ENCODE measurements at regions not wholly inside any gene's neighbourhood (a gene's known extent, or its start where the extent isn't known, plus 50 kb on each side); places are given as distances from the start of the nearest gene placed in this dataset.

GRCh38 chr3:117408811-117409210 lies 699.2 kb downstream of the TUSC7 start:
- TF ChIP-seq GATA2 (IDR thresholded peaks at IDR 0.05; ENCODE audit: low read depth, low read length), result no peak
- TF ChIP-seq GATA3 (IDR thresholded peaks at IDR 0.05; ENCODE audit: low read depth, low read length), result no peak

GRCh38 chr3:117409256-117409655 lies 699.7 kb downstream of the TUSC7 start:
- TF ChIP-seq GATA2 (IDR thresholded peaks at IDR 0.05; ENCODE audit: low read depth, low read length) (no peak), GATA3 (IDR thresholded peaks at IDR 0.05; ENCODE audit: low read depth, low read length) (no peak)

GRCh38 chr3:117409701-117410459 lies 700.3 kb downstream of the TUSC7 start:
- TF ChIP-seq GATA2 (IDR thresholded peaks at IDR 0.05; ENCODE audit: low read depth, low read length), result no peak
- no peak for TF ChIP-seq GATA3 (IDR thresholded peaks at IDR 0.05; ENCODE audit: low read depth, low read length)

- no peak for TF ChIP-seq GATA2 (IDR thresholded peaks at IDR 0.05; ENCODE audit: low read depth, low read length)
- TF ChIP-seq GATA3 (IDR thresholded peaks at IDR 0.05; ENCODE audit: low read depth, low read length), result no peak
Observed at GRCh38 chr3:117411971-117412370, 702.4 kb downstream of the TUSC7 start.

- no peak for TF ChIP-seq GATA2 (IDR thresholded peaks at IDR 0.05; ENCODE audit: low read depth, low read length)
- TF ChIP-seq GATA3 (IDR thresholded peaks at IDR 0.05; ENCODE audit: low read depth, low read length), result no peak
Observed at GRCh38 chr3:117417411-117417810, 707.8 kb downstream of the TUSC7 start.

- TF ChIP-seq GATA3 (IDR thresholded peaks at IDR 0.05; ENCODE audit: low read depth, low read length), result no peak
- TF ChIP-seq GATA2 (IDR thresholded peaks at IDR 0.05; ENCODE audit: low read depth, low read length), result no peak
Observed at GRCh38 chr3:117427081-117427480, 717.5 kb downstream of the TUSC7 start.

GRCh38 chr3:117433427-117433826 lies 723.8 kb downstream of the TUSC7 start:
- TF ChIP-seq GATA2 (IDR thresholded peaks at IDR 0.05; ENCODE audit: low read depth, low read length) (no peak), GATA3 (IDR thresholded peaks at IDR 0.05; ENCODE audit: low read depth, low read length) (no peak)

GRCh38 chr3:117434661-117435412 lies 725.3 kb downstream of the TUSC7 start:
- TF ChIP-seq GATA2 (IDR thresholded peaks at IDR 0.05; ENCODE audit: low read depth, low read length) (no peak), GATA3 (IDR thresholded peaks at IDR 0.05; ENCODE audit: low read depth, low read length) (no peak)

GRCh38 chr3:117435506-117435905 lies 725.9 kb downstream of the TUSC7 start:
- TF ChIP-seq GATA2 (IDR thresholded peaks at IDR 0.05; ENCODE audit: low read depth, low read length) (no peak), GATA3 (IDR thresholded peaks at IDR 0.05; ENCODE audit: low read depth, low read length) (no peak)

GRCh38 chr3:117439812-117440211 lies 730.2 kb downstream of the TUSC7 start:
- TF ChIP-seq GATA3 (IDR thresholded peaks at IDR 0.05; ENCODE audit: low read depth, low read length) (no peak), GATA2 (IDR thresholded peaks at IDR 0.05; ENCODE audit: low read depth, low read length) (no peak)

- no peak for TF ChIP-seq GATA3 (IDR thresholded peaks at IDR 0.05; ENCODE audit: low read depth, low read length)
- TF ChIP-seq GATA2 (IDR thresholded peaks at IDR 0.05; ENCODE audit: low read depth, low read length), result no peak
Observed at GRCh38 chr3:117441851-117442250, 732.3 kb downstream of the TUSC7 start.

GRCh38 chr3:117442566-117442965 lies 733.0 kb downstream of the TUSC7 start:
- TF ChIP-seq GATA2 (IDR thresholded peaks at IDR 0.05; ENCODE audit: low read depth, low read length) (no peak), GATA3 (IDR thresholded peaks at IDR 0.05; ENCODE audit: low read depth, low read length) (no peak)

- TF ChIP-seq GATA3 (IDR thresholded peaks at IDR 0.05; ENCODE audit: low read depth, low read length) (no peak), GATA2 (IDR thresholded peaks at IDR 0.05; ENCODE audit: low read depth, low read length) (no peak)
Observed at GRCh38 chr3:117443014-117443413, 733.4 kb downstream of the TUSC7 start.

GRCh38 chr3:117444175-117444574 lies 734.6 kb downstream of the TUSC7 start:
- no peak for TF ChIP-seq GATA2 (IDR thresholded peaks at IDR 0.05; ENCODE audit: low read depth, low read length)
- no peak for TF ChIP-seq GATA3 (IDR thresholded peaks at IDR 0.05; ENCODE audit: low read depth, low read length)

GRCh38 chr3:117447419-117447818 lies 737.8 kb downstream of the TUSC7 start:
- TF ChIP-seq GATA3 (IDR thresholded peaks at IDR 0.05; ENCODE audit: low read depth, low read length) (no peak), GATA2 (IDR thresholded peaks at IDR 0.05; ENCODE audit: low read depth, low read length) (no peak)
